ENCODE measurements at regions not wholly inside any gene's neighbourhood (a gene's known extent, or its start where the extent isn't known, plus 50 kb on each side); places are given as distances from the start of the nearest gene placed in this dataset.

DNA sequence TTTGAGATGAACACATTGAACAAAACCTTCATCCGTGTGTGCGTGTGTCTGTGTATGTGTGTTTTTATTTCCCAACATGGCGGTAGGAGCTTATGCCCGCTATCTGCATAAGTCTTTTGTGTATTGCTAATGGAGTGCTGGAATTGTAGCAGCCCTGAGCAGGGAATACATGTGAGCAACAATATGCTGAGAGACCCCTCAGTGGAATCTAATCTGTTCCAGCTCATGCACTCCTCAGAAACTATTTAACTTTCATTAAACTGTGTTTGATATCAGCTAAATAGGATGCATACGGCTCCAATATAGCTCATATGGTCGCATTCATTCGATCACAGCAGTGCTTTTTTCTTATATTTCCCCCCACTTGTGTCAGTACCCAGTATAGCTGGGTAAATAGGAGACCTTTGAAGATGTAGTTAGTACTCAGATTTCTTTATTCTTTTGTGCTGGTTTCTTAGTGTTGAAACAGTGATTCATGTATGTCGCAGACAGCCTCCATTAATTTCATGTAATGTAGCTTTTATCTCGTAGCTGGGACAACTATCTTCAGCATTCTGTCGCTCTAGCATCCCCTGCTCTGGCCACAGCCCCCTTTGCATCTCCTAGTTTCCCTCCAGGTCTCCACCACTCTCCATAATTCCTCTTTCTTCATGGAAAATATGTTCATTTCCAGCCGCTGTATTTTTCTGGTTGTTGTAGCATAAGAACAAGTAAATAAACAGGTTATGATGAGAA is 891.2 kb downstream of the BCL11A start:
- Mint-ChIP-seq H3K27me3 (ENCODE audit: low read depth) (no peaks in the 10 kb centered on the region), H3K9me3 (no peaks in the 10 kb centered on the region), H3K27ac (no peak overlapping the region), H3K36me3 (ENCODE audit: insufficient read depth in 2 of 2) (no peaks in the 10 kb centered on the region), H3K4me3 (no peak overlapping the region), H3K4me1 (ENCODE audit: low read depth) (no peaks in the 10 kb centered on the region)
- no peak for ATAC-seq (replicated peaks in 1 of 2)
- no peak for DNase-seq

DNA sequence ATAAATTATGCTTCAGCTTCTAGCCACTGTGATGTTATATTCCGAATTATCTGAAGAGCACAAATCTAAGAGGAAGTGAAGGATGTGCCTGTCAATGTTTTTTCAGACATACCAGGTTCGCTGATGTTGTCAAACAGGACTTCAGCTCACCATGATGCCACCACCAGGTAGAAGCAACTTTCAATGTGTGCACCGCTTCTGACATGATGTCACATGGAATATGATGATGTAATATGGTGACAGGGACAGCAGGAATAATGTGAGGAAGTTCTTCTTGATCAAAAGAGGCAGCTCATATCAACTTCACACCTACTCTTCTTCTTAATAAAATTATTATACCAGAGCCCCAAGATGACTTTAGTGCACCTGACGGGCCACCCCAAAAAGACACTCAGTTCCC is 893.2 kb downstream of the BCL11A start:
- ATAC-seq (replicated peaks in 1 of 2) (no peak), DNase-seq (no peak)
- Mint-ChIP-seq H3K36me3 (ENCODE audit: insufficient read depth in 2 of 2) (no peaks in the 10 kb centered on the region), H3K27ac (no peak overlapping the region), H3K4me3 (no peak overlapping the region), H3K4me1 (ENCODE audit: low read depth) (no peaks in the 10 kb centered on the region), H3K9me3 (no peaks in the 10 kb centered on the region), H3K27me3 (ENCODE audit: low read depth) (no peaks in the 10 kb centered on the region)

DNA sequence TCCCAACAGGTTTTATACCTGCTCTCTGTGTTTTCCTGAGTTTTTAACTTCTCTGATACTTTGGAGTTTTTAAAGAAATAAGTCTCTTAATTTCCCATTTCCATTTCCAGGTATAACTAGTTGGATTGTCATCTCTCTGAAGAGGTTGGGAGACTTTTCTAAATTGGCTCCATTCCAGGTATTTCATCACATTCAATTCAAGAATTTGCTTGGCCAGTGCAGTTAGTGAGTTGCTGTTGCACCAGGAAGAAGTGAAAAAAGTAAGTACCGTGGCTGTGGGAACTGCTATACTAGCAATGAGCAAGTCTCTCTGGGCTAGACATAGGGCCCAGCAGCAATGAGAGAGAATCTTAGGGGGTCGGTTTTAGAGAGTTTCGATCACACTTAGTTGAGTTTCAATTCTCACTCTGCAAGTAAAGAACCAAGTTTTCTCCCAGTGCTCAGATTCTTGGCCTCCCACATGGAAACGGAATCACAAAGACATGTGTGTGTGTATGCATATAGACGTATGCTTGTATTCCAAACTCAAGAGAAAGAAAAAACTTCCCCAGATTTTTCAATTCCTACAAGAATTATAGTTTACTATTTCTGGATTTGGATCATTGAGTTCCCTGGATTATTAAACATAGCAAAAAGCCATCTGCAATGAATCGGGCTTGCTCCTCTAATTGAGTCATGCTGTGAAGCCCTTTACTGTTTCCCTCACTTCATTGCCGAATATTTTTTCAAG is 894.4 kb downstream of the BCL11A start:
- Mint-ChIP-seq H3K4me3 (no peak overlapping the region), H3K27ac (no peak overlapping the region), H3K4me1 (ENCODE audit: low read depth) (no peaks in the 10 kb centered on the region), H3K36me3 (ENCODE audit: insufficient read depth in 2 of 2) (no peaks in the 10 kb centered on the region), H3K9me3 (no peaks in the 10 kb centered on the region), H3K27me3 (ENCODE audit: low read depth) (no peaks in the 10 kb centered on the region)
- no peak for DNase-seq
- no peak for ATAC-seq (replicated peaks in 1 of 2)

DNA sequence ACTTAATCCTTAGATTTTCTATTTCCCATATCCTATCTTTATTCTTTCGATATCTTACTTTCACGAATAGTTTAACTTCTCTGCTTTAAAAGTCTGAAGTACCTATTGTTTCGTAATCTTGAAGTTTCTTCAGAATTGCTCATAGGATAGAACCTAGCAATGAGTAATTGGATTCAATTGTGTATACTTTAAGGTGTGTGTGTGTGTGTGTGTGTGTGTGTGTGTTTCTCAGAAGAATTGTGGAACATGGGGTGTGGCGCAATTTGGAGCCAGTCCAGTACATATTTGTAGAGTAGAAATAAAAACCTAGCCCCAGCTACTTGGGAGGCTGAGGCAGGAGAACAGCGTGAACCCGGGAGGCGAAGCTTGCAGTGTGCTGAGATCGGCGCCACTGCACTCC is 897.6 kb downstream of the BCL11A start:
- Mint-ChIP-seq H3K9me3 (no peaks in the 10 kb centered on the region), H3K4me1 (ENCODE audit: low read depth) (no peaks in the 10 kb centered on the region), H3K27me3 (ENCODE audit: low read depth) (no peaks in the 10 kb centered on the region), H3K36me3 (ENCODE audit: insufficient read depth in 2 of 2) (no peaks in the 10 kb centered on the region), H3K27ac (no peak overlapping the region), H3K4me3 (no peak overlapping the region)
- ATAC-seq (replicated peaks in 1 of 2), result no peak
- DNase-seq, result no peak

DNA sequence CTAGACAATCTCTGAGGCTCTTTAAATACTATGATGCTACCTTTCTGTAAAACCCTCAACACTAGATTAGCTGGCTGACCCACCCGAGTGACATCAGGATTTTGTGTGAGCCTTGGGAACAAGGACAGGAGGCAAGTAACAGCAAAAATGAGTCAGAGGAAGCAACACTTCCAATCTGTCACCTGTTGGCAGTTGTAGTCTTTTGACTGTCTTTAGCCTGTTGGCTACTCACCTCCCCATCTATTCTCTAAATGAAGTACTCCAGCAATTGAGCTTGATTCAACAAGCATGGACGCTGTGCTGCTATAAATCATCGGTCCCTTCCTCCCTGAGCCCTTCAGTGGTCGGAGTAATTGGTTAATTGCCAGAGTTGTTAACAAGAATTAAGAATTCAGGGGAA is 898.7 kb downstream of the BCL11A start:
- Mint-ChIP-seq H3K4me3 (no peak overlapping the region), H3K9me3 (no peaks in the 10 kb centered on the region), H3K36me3 (ENCODE audit: insufficient read depth in 2 of 2) (no peaks in the 10 kb centered on the region), H3K4me1 (ENCODE audit: low read depth) (no peaks in the 10 kb centered on the region), H3K27me3 (ENCODE audit: low read depth) (no peaks in the 10 kb centered on the region), H3K27ac (no peak overlapping the region)
- ATAC-seq (replicated peaks in 1 of 2) (no peak), DNase-seq (no peak)

DNA sequence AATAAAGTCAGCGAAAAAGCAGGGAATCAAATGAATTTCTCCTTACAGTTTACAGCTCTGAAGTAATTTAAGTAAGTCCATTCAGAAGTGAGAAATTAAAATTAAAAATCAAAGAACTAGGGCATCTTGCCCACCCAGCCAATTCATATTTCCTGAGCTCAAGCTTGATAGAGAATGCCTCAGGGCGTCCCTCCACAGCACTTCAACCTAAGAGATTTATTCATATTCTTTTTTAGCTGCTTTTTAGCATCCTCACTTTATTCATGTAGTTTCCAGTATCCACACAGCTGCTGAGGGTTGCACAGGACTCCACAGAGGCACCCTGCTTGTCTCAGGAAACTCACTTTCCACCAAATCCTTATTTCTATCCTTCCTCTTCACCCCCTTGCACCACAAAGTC is 900.3 kb downstream of the BCL11A start:
- Mint-ChIP-seq H3K4me3 (no peak overlapping the region), H3K27me3 (ENCODE audit: low read depth) (no peaks in the 10 kb centered on the region), H3K36me3 (ENCODE audit: insufficient read depth in 2 of 2) (no peaks in the 10 kb centered on the region), H3K4me1 (ENCODE audit: low read depth) (no peaks in the 10 kb centered on the region), H3K9me3 (no peaks in the 10 kb centered on the region), H3K27ac (no peak overlapping the region)
- no peak for ATAC-seq (replicated peaks in 1 of 2)
- DNase-seq, result no peak

DNA sequence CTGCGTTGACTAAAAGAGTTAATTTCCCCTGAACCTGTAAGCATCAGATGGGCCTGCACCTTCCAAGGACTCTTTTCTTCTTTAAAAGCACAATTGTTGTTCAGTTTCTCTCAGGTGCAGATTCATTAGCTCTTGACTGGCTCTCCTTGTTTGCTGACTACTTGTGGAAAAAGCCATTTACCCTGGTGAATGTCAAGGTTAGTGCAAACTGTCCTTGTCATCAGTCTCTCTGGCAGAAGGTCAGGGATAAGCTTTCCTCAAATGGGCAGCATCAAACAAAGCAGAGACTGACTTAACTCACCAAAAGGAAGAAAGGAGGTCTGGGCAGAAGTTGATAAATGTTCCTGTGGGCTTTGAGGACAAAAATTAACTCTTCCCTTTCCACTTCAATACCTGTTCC is 922.7 kb downstream of the BCL11A start:
- no peak overlapping the region for H3K4me3 Mint-ChIP-seq
- H3K27ac Mint-ChIP-seq, result no peak overlapping the region
- H3K9me3 Mint-ChIP-seq, result peaks cover 0 to 5% of the 10 kb centered on the region in 2 donors
- ATAC-seq (replicated peaks in 1 of 2) (no peak), DNase-seq (no peak)
- no peaks in the 10 kb centered on the region for H3K27me3 Mint-ChIP-seq (ENCODE audit: low read depth)
- no peaks in the 10 kb centered on the region for H3K4me1 Mint-ChIP-seq (ENCODE audit: low read depth)
- no peaks in the 10 kb centered on the region for H3K36me3 Mint-ChIP-seq (ENCODE audit: insufficient read depth in 2 of 2)

DNA sequence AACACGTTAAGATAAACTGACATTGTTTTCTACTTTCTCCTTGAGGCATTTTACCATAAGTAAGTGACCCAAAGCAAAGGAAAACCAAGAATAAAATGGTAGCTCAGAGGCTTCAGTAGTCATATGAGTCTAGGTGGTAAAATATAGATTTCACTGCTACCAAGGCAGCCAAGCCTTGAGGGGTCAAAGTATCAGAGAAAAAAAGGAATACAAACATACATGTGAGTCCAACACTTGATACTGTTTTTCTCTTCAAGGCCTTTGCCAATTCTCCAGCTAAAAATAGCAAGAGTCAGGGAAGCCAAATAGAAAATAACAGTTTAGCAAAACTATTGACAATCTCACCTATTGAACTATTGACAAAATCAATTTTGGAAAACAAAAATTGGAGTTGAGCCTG is 925.9 kb downstream of the BCL11A start:
- no peaks in the 10 kb centered on the region for H3K27me3 Mint-ChIP-seq (ENCODE audit: low read depth)
- H3K36me3 Mint-ChIP-seq (ENCODE audit: insufficient read depth in 2 of 2), result no peaks in the 10 kb centered on the region
- DNase-seq (no peak), ATAC-seq (replicated peaks in 1 of 2) (no peak)
- no peaks in the 10 kb centered on the region for H3K4me1 Mint-ChIP-seq (ENCODE audit: low read depth)
- peaks cover 0 to 2% of the 10 kb centered on the region in 2 donors for H3K9me3 Mint-ChIP-seq
- H3K4me3 Mint-ChIP-seq, result no peak overlapping the region
- no peak overlapping the region for H3K27ac Mint-ChIP-seq

DNA sequence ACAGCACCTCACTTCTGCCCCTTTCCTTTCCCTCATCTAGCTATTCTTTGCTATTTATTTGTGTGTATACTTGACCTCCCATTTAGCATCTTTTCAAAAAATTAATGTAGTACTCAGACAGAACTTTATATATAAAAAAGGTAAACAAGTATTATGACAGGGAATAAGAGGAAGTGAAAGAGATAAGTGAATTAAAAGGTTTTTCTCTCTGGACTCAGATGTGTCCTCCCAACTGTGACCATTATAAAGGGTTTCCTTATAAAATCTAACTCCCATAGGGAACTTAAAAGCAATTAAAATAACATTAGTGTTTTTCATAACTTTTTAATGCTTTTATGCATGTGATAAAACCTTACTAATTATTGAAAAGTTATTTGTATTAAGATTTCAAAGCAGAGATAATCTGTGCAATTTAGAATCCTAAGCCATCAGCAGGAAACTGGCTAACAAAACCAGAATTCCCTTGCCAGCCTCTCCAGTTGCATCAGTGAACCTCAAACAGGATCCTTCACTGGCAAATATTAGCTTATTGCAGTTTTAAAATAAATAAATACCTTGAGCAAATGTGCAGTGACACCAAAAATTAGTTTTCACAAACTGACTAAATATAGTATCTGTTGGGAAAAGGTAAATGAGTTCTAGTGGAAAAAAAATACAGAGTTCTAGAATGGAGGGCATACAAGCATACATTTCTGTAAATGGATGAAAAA is 930.7 kb downstream of the BCL11A start:
- ATAC-seq (replicated peaks in 1 of 2) (no peak), DNase-seq (no peak)
- Mint-ChIP-seq H3K36me3 (ENCODE audit: insufficient read depth in 2 of 2) (peaks cover 0 to 2% of the 10 kb centered on the region in 2 donors), H3K27me3 (ENCODE audit: low read depth) (no peaks in the 10 kb centered on the region), H3K4me1 (ENCODE audit: low read depth) (no peaks in the 10 kb centered on the region), H3K4me3 (no peak overlapping the region), H3K27ac (no peak overlapping the region), H3K9me3 (no peaks in the 10 kb centered on the region)

DNA sequence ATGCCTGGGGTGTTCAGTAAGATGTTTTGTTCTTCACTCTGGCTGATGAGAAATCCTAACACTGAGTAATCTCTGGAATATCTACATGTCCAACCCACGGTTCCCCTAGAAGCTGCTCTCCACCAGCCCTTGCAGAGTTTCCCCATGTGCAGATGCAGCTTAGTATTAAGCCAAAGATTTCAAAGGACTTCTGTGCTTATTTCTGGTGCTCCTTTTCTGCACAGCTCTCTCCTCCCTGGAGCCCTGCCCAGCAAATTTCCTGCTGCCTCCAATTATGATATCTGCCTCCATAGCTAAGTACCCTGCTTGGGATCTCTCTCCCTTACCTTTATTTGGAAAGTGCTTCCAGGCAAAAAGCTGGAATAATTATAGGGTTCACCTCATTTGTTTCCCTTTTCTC is 949.3 kb downstream of the BCL11A start:
- no peaks in the 10 kb centered on the region for H3K4me1 Mint-ChIP-seq (ENCODE audit: low read depth)
- H3K4me3 Mint-ChIP-seq, result no peak overlapping the region
- peaks cover 1 to 2% of the 10 kb centered on the region in 2 donors for H3K9me3 Mint-ChIP-seq
- H3K36me3 Mint-ChIP-seq (ENCODE audit: insufficient read depth in 2 of 2), result no peaks in the 10 kb centered on the region
- DNase-seq, result no peak
- no peak for ATAC-seq (replicated peaks in 1 of 2)
- H3K27me3 Mint-ChIP-seq (ENCODE audit: low read depth), result no peaks in the 10 kb centered on the region
- H3K27ac Mint-ChIP-seq, result no peak overlapping the region

DNA sequence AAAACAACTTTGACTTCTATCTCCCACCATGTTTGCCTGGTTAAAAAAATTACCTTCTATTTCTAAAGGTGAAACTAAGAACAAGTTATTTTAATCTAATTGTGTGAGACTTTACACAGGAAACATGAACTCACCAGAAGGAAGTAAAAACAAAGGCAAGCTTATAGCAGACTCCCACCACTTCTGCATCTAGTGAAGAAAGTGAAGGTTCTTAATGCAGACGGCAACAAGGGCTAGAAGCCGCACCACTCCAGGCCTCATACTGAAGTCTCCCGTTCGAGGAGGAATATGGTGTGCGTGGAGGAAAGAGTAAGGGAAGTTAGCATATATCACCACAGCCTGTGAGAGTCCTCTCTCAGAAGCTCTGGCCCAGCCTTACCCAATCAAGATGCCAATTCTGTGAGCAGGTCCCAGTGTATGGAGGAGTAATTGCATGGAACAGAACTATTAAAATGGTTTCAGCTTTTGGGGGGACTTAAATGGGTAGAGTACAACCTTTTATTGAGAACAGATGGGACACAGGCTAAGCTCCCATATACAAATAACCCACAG is 958.7 kb downstream of the BCL11A start:
- ATAC-seq (replicated peaks in 1 of 2) (no peak), DNase-seq (no peak)
- H3K9me3 Mint-ChIP-seq, result peaks cover 5 to 7% of the 10 kb centered on the region in 2 donors
- no peak overlapping the region for H3K4me3 Mint-ChIP-seq
- no peak overlapping the region for H3K27ac Mint-ChIP-seq
- no peaks in the 10 kb centered on the region for H3K27me3 Mint-ChIP-seq (ENCODE audit: low read depth)
- no peaks in the 10 kb centered on the region for H3K36me3 Mint-ChIP-seq (ENCODE audit: insufficient read depth in 2 of 2)
- H3K4me1 Mint-ChIP-seq (ENCODE audit: low read depth), result no peaks in the 10 kb centered on the region

DNA sequence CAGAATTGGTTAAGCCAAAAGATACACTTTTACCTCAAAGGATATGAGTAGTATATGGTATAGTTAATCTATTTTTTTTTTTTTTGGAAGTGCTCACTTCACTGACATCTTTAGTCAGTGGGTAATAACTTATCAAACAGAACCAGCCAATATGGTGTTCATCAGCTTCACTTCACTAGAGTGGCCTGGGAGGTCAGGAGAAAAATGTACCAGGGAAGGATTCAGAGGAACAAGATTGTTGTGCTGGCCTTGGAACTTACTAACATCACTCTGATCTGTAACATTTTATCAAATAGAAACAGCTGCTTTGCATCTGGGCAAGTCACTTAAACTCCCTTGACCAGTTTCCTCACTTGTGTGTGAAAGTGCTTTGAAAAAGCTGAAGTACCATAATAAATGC is 962.7 kb downstream of the BCL11A start:
- Mint-ChIP-seq H3K9me3 (peaks cover 0 to 4% of the 10 kb centered on the region in 2 donors), H3K36me3 (ENCODE audit: insufficient read depth in 2 of 2) (no peaks in the 10 kb centered on the region), H3K27ac (no peak overlapping the region), H3K4me3 (no peak overlapping the region), H3K27me3 (ENCODE audit: low read depth) (no peaks in the 10 kb centered on the region), H3K4me1 (ENCODE audit: low read depth) (no peaks in the 10 kb centered on the region)
- DNase-seq, result no peak
- ATAC-seq (replicated peaks in 1 of 2), result no peak

DNA sequence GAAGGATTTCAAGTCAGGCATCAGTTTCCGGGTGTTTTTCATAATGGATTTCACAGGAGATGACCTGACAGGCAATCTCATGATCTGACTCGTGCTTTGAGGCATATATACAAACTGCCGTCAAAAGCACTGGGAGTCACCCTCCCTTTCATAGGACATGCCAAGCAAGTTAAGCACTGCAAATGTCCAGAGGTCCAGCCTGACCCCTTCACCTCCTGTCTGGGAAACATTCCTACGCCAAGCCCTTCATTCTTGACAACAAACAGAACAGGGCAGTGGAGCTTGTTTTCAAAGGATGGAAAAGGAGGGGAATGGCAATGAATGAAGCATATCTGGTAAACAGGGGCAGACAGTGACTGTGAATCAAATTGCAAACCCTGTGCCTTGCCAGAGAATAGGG is 963.6 kb downstream of the BCL11A start:
- H3K27ac Mint-ChIP-seq, result no peak overlapping the region
- H3K36me3 Mint-ChIP-seq (ENCODE audit: insufficient read depth in 2 of 2), result no peaks in the 10 kb centered on the region
- peaks cover 0 to 4% of the 10 kb centered on the region in 2 donors for H3K9me3 Mint-ChIP-seq
- ATAC-seq (replicated peaks in 1 of 2) (no peak), DNase-seq (no peak)
- H3K27me3 Mint-ChIP-seq (ENCODE audit: low read depth), result no peaks in the 10 kb centered on the region
- no peak overlapping the region for H3K4me3 Mint-ChIP-seq
- no peaks in the 10 kb centered on the region for H3K4me1 Mint-ChIP-seq (ENCODE audit: low read depth)

Data from activated T-cell treated with anti-CD3 and anti-CD28 coated beads, Interleukin-2, amount 50 U/mL, for 72 hours (primary cell).